ENCODE measurements at regions not wholly inside any gene's neighbourhood (a gene's known extent, or its start where the extent isn't known, plus 50 kb on each side); places are given as distances from the start of the nearest gene placed in this dataset.
A peak's percentile ranks its signal among the peaks of the same experiment; 100 is the strongest.

DNA sequence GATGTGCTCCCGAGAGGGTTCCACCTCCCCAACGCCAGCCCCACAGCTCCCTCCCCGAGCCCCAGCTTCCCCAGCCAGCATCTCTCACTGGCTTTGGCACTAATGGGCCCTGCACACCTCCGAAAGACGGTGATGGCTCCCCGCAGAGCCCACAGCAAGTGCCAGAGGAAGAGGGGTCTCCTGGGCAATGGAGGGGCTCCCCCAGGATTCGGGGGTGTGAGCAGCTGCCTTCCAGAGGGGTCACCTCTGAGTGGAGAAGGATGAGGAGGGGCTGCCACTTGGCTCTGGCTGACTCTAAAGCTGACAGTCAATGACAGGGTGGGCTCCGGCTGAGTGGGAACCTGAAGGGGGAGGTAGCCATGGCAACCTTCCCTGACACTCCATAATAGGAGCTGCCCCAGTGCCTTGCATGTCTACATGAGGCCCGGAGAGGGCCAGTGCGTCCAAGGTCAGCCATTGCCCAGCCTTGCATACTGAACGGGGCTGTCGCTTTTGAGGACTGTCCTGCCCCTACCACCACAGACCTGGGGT is 98.6 kb upstream of the SYT13 start:
- Mint-ChIP-seq H3K27ac (no peak overlapping the region), H3K4me3 (no peak overlapping the region), H3K9me3 (no peaks in the 10 kb centered on the region), H3K27me3 (ENCODE audit: low read depth, poor library complexity) (peaks cover 34% of the 10 kb centered on the region), H3K4me1 (peaks cover 38% of the 10 kb centered on the region), H3K36me3 (ENCODE audit: low read depth) (no peaks in the 10 kb centered on the region)
- peak; percentile 45 for DNase-seq
- TF ChIP-seq, protein P1, sequence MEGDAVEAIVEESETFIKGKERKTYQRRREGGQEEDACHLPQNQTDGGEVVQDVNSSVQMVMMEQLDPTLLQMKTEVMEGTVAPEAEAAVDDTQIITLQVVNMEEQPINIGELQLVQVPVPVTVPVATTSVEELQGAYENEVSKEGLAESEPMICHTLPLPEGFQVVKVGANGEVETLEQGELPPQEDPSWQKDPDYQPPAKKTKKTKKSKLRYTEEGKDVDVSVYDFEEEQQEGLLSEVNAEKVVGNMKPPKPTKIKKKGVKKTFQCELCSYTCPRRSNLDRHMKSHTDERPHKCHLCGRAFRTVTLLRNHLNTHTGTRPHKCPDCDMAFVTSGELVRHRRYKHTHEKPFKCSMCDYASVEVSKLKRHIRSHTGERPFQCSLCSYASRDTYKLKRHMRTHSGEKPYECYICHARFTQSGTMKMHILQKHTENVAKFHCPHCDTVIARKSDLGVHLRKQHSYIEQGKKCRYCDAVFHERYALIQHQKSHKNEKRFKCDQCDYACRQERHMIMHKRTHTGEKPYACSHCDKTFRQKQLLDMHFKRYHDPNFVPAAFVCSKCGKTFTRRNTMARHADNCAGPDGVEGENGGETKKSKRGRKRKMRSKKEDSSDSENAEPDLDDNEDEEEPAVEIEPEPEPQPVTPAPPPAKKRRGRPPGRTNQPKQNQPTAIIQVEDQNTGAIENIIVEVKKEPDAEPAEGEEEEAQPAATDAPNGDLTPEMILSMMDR (IDR thresholded peaks at IDR 0.05) = no peak

DNA sequence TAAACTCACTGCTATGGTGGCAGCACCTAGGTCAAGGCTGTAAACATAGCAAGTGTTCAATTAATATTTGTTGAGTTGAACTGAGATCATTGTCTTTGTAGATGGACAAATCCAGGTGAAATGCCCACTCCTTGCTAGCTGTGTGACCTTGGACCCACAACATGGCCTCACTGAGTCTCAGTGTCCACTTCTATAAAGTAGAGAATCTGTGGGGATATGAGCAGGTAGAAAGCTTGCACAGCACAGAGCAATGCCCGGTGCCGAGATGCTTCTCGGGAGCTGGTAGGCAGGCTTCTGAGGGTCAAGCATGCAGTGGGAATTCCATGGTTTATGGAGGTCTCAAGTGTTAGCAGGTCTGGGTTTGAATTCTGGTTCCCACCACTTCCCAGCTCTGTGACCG is 97.9 kb upstream of the SYT13 start:
- Mint-ChIP-seq H3K4me1 (peaks cover 38% of the 10 kb centered on the region), H3K9me3 (no peaks in the 10 kb centered on the region), H3K27me3 (ENCODE audit: low read depth, poor library complexity) (peaks cover 28% of the 10 kb centered on the region), H3K27ac (no peak overlapping the region), H3K36me3 (ENCODE audit: low read depth) (no peaks in the 10 kb centered on the region), H3K4me3 (no peak overlapping the region)
- TF ChIP-seq, protein P1 (IDR thresholded peaks at IDR 0.05) = no peak
- no peak for DNase-seq

DNA sequence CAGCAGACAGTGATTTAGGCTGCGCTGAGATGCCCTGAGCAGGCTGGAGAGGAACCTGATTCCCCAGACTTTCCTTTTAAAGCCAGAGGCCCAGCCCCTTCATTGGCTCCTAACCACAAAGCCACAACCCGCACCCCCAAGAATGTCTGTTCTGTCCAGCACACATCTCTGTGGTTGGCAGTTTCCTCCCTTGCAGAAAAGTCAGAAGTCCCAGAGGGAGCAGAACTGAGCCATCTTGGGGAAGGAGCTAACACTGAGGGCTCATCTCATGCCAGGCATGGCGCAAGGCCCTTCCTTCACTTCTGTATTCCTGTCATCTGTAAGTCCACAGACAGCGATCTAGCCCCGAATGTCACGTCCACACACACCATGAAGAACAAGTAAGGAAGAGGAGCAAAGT is 97.1 kb upstream of the SYT13 start:
- Mint-ChIP-seq H3K27ac (no peak overlapping the region), H3K27me3 (ENCODE audit: low read depth, poor library complexity) (peaks cover 23% of the 10 kb centered on the region), H3K4me3 (no peak overlapping the region), H3K9me3 (no peaks in the 10 kb centered on the region), H3K4me1 (peaks cover 38% of the 10 kb centered on the region), H3K36me3 (ENCODE audit: low read depth) (no peaks in the 10 kb centered on the region)
- DNase-seq = no peak
- TF ChIP-seq, protein P1 (IDR thresholded peaks at IDR 0.05) = no peak

DNA sequence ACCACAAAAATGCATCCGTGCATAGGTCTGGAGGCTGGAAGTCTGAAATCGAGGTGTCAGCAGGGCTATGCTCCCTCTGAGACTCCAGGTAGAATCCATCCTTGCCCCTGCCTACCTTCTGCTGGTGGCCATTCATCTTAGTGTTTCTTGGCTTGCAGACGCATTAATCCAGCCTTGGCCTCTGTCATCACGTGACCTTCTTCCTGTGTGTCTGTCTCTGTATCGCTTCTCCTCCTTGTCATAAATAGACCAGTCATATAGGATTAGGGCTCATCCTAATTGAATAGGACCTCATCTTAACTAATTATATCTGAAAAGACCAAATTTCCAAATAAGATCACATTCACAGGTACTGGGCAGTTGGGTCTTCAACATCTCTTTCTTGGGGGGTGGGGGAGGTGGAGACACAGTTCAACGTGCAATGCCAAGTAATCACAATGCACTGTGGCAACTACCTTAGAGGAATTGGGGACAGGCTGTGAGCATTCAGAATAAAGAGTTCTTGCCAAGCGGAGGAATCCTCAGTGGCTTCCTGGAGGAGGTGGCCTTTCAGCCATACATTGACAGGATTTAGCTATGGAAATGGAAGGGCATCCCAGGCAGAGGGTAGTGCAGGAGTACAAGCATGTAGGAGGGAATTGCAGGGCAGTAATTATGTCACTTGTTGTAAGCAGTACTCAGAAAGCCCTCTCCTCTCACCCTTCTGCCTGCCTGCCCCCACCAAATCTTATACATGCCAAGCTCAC is 96.2 kb upstream of the SYT13 start:
- H3K27me3 Mint-ChIP-seq (ENCODE audit: low read depth, poor library complexity) = peaks cover 20% of the 10 kb centered on the region
- H3K27ac Mint-ChIP-seq = no peak overlapping the region
- TF ChIP-seq, protein P1 (IDR thresholded peaks at IDR 0.05) = no peak
- no peak overlapping the region for H3K4me3 Mint-ChIP-seq
- no peaks in the 10 kb centered on the region for H3K36me3 Mint-ChIP-seq (ENCODE audit: low read depth)
- peaks cover 38% of the 10 kb centered on the region for H3K4me1 Mint-ChIP-seq
- H3K9me3 Mint-ChIP-seq = no peaks in the 10 kb centered on the region
- no peak for DNase-seq

DNA sequence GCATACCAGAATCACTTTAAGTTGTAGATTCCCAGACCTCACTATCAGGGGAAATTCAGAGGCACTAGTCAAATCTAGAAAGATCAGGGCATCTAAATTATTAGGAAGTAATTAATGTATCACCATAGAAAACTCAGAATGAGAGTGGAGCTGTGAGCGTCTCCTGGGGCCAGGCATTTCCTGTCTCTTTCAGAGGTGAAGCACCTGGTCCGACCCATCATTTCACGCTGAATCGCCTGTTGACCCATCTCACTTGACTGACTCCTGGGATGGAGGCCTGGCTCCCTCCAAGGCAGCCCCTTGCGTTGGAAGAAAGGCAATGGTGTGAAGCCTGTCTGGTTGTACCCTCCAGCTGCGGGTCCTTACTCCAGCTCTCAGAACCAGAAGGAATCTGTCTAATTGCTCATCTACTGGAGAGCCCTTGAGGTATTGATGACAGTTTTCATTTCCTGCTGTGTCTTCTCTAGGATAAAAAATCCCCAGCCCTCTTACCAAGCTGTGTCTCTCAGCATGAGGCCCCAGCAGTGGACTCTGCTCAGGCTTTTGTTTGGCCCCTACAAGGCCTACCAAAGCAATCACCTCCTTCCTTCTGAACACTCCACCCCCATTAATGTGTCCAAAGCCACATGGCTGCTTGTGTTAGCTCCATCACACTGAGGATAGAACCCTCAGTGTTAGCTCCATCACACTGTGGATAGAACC is 93.2 kb upstream of the SYT13 start:
- H3K36me3 Mint-ChIP-seq (ENCODE audit: low read depth) = no peaks in the 10 kb centered on the region
- H3K27me3 Mint-ChIP-seq (ENCODE audit: low read depth, poor library complexity) = peaks cover 20% of the 10 kb centered on the region
- no peak overlapping the region for H3K4me3 Mint-ChIP-seq
- DNase-seq = no peak
- no peak overlapping the region for H3K27ac Mint-ChIP-seq
- TF ChIP-seq, protein P1 (IDR thresholded peaks at IDR 0.05) = no peak
- H3K9me3 Mint-ChIP-seq = no peaks in the 10 kb centered on the region
- H3K4me1 Mint-ChIP-seq = peaks cover 33% of the 10 kb centered on the region

Data from nephron progenitor cell (in vitro differentiated cells).